HG02852 (cell line): ENCODE measurements at regions not wholly inside any gene's neighbourhood (a gene's known extent, or its start where the extent isn't known, plus 50 kb on each side); places are given as distances from the start of the nearest gene placed in this dataset.
"Not testable (repeated sequence)": the region's sequence is repeated elsewhere in the genome, so short reads cannot be mapped to it uniquely, and the experiment has no call there.

ENCODE experiments used
- ATAC-seq: cut with Tn5 transposase; IDR thresholded peaks from one replicate; pipeline ENCODE4 v1.9.1; 2021; ENCODE audit warnings: mild to moderate bottlenecking, moderate library complexity; ENCODE audit not compliant: unreplicated experiment

DNA sequence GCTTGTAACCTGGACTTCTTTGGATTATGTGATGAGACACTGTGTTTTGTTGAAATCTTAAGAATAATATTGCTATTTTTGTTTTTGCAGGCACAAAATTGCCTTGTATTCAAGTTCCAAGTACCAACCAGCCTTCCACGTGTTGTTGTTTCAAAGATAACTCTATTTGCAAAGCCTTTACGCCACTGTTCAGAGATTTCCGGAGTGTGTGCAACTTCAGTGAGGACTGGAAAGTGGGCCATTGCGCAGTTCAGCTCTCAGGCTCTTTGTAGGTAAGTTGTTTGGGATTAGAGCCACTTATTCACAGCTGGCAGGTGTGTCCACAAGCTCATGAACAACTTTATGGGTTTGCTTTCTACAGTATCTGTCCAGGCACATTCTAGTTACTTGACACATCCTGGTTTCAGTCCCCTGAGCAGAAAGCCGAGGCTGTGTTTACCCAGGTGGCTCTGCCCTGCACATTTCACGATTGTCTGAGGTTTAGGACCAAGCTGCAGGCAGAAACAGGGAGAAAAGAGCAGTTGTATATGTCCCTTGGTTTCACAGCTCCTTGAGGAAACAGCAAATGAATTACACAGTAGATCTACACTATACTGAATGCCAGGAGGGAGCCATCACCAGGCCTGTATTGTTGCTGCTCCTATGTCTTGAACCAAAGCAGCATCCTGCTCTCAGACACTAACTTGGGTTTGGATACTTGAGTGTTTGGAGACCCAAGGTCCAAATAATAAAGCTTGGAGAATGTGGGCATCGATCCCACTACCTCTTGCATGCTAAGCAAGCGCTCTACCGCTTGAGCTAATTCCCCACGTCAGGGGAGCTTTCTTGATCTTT is 136.1 kb upstream of the ZNF322 start:
- ATAC-seq, result not testable (repeated sequence)

DNA sequence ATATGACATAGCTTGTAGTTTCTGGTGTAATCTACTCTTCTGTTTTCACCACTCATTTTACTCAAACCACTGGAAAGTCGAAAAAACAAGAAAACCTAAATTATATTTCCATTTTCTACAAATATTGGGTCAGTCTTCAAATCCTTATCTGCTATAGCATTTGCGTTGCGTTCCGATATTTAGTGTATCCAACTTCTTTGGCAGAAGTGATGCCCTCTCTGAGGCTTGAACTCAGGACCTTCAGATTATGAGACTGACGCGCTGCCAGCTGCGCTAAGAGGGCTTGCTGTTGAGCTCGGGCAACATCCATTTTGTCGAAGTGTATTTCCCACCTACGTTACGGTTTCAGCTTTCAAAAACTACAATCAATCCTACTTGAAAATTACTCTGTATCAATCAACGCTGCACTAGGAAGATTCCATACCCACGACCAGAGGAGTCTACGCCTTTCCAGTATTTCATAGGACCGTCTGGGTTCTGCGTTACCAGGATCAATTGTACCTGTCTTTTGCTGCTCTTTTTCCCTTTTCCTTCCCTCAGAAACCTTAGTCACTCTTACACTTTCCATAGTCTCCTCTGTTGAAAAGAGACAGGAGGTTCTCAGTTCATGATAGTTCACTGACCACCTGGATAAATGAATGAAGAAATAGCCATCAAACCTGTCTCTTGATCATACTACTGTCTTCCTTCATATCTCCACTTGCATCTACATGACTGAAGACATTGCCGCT is 140.5 kb upstream of the ZNF322 start:
- ATAC-seq, result not testable (repeated sequence)

DNA sequence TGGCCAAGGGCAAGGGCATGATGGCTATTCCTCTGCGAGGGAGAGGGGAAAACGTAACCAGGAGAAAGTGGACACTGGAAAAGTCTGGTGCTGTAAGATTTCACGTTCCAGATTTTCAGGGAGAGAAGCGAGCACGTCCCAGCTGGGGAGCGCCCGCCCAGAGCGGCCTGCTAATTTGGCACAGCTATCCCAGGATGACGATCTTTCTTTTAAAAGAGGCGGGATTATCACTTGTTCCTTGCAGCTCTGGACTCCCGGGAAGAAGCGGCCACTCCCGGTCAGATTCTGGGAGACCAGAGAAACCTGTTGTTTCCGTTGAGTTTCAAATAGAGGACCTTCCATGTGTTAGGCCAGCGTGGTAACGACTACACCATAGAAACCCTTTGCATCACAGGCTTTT is 144.2 kb upstream of the ZNF322 start:
- ATAC-seq, result not testable (repeated sequence)

DNA sequence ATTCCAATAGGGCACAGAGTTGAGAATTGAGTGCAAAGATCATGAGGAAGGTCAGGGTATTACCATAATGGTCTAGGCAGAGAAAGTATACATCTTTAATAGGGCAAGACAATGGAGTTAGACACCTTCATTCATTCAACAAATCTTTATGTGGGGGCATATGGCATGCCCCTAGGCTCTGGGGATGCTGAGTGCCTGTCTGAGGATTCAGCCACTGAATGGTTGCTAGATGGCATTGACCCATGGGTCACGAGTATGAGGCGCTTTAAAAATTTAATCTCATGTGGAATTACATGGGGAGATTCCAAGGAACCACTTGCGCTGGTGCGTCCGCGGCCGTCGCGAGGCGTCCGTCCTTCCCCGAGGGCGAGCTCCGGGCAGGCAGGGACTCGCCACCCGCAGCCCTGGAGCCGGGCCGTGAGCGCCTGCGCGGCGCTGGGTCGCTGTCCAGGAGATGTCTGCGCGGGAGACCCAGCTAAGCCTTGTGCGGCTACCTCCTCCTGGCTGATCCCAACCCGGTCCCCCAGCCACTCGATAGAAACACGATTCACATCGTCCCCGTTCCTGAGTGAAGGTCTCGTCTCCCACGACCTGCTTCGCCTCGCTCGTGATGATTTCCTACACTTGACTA is 152.1 kb upstream of the ZNF322 start:
- ATAC-seq, result not testable (repeated sequence)

DNA sequence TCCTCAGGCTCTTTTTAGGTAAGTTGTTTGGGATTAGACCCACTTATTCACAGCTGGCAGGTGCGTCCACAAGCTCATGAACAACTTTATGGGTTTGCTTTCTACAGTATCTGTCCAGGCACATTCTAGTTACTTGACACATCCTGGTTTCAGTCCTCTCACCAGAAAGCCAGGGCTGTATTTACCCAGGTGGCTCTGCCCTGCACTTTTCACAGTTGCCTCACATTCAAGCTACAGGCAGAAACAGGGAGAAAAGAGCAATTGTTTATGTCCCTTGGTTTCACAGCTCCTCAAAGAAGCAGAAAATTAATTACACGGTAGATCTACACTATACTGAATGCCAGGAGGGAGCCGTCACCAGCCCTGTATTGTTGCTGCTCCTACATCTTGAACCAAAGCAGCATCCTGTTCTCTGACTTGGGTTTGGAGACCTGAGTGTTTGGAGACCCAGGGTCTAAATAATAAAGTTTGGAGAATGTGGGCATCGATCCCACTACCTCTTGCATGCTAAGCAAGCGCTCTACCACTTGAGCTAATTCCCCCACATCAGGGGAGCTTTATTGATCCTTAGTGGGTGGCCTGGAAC is 159.2 kb upstream of the ZNF322 start:
- not testable (repeated sequence) for ATAC-seq

DNA sequence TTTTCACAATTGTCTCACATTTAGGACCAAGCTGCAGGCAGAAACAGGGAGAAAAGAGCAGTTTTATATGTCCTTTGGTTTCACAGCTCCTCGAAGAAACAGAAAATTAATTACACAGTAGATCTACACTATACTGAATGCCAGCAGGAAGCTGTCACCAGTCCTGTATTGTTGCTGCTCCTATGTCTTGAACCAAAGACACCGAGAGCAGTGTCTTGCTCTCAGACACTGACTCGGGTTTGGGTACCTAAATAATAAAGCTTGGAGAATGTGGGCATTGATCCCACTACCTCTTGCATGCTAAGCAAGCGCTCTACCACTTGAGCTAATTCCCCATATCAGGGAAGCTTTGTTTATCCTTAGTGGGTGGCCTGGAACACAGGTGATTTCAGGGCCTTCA is 168.4 kb upstream of the ZNF322 start:
- not testable (repeated sequence) for ATAC-seq

DNA sequence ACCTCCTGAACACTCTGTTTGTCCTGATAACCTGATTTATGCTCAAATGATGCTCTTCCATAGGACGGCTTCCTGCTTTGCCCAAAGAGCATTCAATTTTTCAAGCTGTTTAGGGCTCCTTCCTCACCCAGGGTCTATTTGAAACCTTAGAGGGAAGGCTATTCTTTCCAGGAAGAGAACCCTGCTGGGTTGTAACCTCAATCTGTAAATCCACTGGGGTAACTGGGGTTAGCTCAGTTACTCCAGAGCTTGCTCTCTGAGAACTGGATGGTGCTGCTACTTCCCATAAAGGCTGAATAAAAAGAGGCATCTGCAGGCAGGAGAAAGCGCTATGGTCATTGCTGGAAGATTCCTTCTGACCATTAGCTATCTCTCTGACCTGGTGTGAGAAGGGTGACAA is 169.9 kb upstream of the ZNF322 start:
- not testable (repeated sequence) for ATAC-seq

DNA sequence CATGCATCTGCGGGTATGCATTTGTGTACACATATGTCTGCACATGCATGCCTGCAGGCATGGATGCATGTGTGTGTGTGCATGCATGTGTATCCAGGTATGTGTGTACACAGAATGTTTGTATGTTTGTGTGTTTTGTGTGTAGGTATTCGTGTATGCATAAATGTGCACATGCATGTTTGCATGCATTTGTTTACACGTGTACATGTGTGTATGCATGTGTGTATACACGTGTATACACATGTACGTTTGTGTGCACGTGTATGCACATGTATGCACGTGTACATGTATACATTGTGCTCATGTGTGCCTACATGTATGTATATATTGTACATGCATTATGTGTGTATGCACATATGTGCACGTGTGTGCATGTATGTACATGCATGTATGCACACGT is 171.4 kb upstream of the ZNF322 start:
- not testable (repeated sequence) for ATAC-seq

DNA sequence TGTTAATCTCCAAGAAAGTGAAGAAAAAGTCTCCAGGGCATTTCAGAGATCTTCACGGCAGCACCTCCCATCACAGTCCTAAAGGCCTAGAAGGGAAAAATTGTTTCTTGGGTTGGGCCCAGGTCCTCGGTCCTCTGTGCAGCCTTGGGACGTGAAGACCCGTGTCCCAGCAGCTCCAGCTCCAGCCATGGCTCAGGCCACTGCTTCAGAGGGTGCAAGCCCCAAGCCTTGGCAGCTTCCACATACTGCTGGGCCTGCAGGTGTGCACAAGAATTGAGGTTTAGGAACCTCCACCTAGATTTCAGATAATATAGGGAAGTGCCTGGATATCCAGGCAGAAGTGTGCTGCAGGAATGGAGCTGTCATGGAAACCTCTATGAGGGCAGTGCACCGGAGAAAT is 176.2 kb upstream of the ZNF322 start:
- not testable (repeated sequence) for ATAC-seq

DNA sequence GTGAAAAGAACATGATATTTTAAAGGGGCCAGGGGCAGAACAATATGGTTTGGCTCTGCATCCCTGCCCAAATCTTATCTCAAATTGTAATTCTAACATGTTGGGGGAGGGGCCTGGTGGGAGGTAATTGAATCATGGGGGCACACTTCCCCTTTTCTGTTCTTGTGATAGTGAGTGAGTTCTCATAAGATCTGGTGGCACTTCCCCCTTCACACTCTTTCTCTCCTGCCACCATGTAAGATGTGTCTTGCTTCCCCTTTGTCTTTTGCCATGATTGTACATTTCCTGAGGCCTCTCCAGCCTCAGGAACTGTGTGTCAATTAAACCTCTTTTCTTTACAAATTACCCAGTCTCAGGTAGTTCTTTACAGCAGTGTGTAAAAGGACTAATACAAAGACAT is 177.1 kb upstream of the ZNF322 start:
- not testable (repeated sequence) for ATAC-seq

DNA sequence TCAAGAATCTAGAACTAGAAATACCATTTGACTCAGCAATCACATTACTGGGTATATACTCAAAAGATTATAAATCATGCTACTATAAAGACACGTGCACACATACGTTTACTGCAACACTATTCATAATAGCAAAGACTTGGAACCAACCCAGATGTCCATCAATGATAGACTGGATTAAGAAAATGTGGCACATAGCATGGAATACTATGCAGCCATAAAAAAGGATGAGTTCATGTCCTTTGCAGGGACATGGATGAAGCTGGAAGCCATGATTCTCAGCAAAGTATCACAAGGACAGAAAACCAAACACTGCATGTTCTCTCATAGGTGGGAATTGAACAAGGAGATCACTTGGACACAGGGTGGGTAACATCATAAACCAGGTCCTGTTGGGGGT is 185.3 kb upstream of the ZNF322 start:
- ATAC-seq, result not testable (repeated sequence)

DNA sequence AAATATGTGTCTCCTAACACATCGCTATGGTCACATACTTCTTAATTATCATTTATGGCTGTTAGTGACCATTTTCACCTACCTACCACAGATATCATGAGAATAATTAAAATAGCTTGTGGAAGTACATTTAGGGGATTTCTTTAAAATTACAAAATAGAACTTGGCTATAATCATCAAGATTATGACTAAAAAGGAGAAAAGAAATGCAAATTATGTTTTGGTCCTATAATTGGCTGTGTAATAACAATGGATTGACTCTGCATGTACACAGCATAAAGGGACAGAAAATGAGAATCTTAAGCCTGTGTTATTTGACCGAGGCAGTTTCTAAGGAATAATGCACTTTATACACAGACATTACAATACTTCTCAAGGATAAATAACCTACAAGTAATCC is 197.7 kb upstream of the ZNF322 start:
- ATAC-seq, result not testable (repeated sequence)

DNA sequence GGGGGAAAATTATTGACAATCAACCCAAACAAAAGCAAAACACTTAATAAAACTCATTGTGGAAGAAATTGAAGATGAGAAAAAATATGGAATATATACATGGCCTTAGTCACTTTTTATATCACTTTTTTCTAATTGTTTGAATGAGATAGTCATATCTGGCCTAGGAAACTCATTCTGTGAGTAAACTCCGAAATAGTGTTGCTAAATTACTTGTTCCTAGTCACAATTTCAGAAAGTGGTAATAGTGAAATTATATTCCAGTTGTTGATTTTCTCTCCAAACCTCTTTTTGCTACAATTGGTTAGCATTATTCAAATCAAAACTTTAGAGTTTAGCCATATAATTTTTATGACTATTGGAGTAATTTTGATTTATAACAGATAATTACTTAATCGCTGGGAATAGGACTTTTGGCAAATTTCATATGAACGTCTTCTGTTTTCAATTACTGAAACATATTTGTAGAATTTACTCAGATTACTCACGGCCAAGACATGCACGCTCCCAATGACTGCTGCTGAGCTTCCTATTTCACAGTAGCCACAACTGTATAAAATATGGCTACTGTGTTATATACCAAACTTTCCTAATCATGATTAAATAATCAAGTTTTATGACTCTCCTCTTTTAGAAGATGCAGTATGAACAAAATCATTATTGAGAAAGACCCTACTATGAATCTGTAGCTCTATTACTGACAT is 199.7 kb upstream of the ZNF322 start:
- not testable (repeated sequence) for ATAC-seq

DNA sequence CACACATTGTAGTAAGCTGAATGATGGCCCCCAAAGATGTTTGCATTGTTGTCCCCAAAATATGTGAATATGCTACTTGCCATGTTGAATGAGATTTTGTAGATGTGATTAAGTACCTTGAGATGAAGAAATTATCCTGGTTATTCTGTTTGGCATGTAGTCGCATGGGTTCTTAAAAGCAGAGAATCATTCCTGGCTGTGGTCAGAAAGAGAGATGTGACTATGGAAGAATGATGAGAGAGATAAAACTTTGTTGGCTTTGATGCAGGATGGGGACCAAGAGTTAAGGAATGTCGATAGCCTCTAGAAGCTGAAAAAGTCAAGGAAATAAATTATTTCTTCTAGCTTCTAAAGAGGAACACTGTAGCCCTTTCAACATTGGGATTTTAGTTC is 200.2 kb upstream of the ZNF322 start:
- not testable (repeated sequence) for ATAC-seq

DNA sequence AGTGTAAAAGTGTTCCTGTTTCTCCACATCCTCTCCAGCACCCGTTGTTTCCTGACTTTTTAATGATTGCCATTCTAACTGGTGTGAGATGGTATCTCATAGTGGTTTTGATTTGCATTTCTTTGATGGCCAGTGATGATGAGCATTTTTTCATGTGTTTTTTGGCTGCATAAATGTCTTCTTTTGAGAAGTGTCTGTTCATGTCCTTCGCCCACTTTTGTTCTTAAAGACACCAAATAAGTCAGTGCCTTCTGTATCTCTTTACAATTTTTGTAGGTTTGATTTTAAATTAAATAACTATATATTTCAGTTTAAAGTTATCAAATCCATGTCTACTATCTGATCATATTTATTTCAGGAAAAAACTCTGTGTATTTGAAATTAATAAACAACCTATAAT is 202.4 kb upstream of the ZNF322 start:
- ATAC-seq, result not testable (repeated sequence)

DNA sequence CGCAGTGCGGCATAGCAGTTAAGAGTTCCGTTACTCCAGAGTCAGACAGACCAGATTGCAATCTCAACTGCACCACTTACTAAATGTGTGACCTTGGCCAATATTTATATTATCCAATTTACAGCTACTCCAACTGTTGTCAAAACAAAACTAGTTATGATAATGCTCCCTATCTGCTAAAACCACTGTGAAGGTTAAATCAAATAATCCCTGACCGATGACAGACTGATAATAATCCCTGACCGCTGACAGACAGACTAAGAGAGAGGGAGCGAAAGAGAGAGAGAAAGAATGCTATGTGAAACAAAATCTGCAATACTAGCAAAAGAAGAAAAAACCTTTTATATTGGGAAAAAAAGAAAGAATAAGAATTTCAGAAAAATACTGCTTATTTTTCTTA is 204.1 kb upstream of the ZNF322 start:
- not testable (repeated sequence) for ATAC-seq

DNA sequence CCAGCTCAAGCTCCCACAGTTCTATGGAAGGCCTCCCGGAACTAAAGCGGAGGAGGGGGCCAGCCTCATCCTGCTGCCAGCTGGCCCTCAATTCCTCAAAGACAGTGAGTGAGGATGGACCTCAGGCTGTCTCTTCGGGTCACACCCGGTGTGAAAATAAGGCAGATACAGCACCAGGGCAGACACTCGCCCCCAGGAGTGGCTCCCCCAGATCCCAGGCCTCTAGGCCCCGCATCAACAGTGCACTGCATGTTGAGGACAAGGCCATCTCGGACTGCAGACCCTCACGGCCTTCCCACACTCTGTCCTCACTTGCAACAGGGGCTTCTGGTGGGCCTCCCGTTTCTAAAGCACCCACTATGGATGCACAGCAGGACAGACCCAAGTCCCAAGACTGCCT is 239.2 kb upstream of the ZNF322 start:
- ATAC-seq, result not testable (repeated sequence)

DNA sequence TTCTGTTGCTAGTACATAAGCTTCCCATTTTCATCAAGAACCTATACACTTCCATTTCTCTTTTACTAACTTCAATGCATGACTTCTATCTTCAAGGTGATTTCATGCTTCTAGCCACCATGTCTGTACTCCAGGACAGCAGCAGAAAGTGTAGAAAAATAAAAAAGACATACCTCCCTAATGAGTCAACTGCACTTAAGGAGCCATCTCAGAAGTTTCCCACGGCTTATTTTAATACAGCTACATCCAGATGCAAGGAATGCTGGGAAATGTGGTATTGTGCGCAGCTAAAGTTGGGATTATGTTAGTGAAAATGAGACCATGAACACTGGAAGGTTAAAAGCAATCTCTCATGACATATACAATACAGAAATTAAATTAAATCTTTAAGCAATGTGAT is 264.7 kb upstream of the ZNF322 start:
- not testable (repeated sequence) for ATAC-seq

DNA sequence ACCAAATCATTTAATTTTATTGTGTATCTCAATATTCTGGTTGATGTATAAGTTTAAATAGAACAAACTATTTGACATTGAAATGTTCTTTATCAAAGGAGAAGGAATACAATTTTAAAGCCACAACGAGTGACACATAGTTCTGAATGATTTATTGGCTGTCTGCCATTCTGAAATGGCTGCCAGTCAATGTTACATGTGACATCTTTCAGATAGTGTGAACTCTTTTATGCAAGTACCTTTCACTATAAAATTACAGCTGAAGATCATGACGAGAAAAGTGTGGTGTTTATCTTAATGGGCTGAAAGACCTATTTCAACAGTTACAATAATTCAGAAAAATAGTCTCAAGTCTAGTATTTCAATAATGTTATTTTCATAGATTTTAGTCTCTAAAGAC is 268.6 kb upstream of the ZNF322 start:
- ATAC-seq, result not testable (repeated sequence)

DNA sequence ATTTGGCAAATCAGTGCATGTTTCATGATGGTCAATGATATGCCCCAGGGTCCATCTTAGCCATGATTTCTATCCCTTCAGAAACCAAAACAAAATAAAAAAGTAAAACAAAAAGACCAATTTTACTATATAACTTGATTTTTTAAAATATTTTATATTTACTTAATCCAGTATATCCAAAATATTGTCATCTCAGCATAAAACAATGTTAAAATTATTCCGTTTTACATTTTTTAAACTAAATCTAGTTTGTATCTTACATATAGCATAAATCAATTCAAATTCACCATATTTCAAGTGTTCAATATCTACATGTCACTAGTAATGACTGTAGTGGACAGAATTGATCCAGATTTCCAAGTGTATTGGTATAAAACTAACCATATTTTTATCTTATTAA is 277.7 kb upstream of the ZNF322 start:
- not testable (repeated sequence) for ATAC-seq

DNA sequence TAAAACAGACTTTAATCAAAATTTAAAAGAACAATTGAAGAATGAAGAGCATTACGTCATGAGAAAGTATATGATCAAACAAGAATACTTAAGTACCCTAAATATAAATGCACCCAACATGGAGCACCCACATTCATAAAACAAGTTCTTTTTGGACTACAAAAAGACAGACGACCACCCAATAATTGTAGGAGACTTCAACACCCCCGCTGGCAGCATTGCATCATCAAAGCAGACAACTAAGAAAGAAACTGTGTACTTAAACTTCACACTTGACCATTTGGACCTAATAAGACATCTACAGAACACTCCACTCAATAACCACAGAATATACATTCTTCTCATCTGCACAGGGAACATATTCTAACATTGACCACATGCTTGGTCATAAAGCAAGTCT is 291.7 kb upstream of the ZNF322 start:
- not testable (repeated sequence) for ATAC-seq
